ENCODE measurements at regions not wholly inside any gene's neighbourhood (a gene's known extent, or its start where the extent isn't known, plus 50 kb on each side); places are given as distances from the start of the nearest gene placed in this dataset.
"Not testable (repeated sequence)": the region's sequence is repeated elsewhere in the genome, so short reads cannot be mapped to it uniquely, and the experiment has no call there.

DNA sequence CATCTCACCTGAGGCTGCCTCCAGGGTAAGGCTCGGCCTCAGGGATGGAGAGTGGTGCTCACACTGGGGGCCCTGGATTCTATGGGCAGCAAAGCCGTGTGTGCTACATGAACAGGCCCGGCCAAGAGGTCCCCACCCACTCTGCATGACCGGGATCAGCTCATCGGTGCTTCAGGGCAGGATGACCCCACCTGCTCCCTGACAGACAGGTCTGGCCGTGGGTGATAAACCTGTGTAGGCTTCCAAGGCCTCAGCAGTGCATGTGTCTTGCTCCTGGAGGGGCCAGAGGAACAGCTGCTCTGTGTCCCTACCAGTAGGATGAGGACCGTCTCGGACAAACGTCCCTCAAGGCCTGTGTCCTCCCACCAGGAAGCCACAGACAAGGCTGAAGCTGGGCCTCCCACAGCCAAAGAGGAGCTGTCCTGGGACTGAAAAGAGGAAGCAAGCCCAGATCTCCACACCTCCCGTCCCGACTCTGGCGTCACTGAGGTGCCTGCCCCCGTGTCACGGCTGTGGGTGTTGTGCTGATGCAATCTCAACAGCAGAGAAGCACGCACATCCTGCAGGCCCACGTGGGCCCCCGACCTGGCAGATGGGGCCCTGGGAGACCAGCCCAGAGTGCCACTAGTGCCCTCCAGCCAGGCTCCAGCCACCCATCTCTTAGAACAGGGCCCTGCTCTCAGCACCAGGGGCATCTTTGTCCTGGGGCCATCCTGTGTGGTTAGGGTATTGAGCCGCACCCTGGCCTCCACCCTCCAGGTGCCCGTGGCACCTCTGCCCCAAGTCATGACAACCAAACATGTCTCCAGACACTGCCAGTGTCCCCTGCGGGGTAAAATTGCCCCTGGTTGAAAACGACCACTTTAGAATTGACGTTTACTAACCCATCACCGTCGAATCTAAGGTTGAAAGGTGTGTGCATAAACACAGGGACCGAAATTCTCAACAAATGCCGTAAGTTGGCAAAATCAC lies 5455.9 kb upstream of the TPTE start:
- DNase-seq (ENCODE audit: low read depth in 3 of 3, low spot score in 2 of 3), result not testable (repeated sequence)

DNA sequence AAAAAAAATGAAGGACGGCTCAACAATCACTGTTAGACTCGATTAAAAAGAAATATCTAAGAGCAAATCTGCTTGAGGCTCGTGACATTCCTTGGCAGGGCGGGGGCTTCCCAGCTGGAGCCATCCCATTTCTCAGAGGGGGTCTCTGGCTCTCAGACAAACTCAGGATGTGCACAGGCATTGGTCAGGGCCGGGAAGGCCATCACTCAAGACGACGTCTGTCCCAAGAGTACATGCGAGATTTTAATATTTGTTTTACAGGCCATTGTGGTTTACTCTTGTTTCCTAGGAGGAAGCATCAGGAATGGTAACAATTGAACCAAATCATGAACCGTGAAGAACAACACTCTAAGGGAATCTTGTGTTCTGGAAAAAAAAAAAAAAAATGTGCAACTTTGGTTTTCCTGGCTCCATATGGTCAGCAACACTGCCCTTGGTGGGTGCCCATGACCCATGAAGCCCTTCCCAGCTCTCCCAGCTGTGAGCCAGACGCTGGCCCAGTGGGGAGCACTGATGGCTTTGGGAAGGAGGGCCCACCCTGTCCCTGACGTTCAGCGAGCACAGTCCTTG lies 5454.6 kb upstream of the TPTE start:
- not testable (repeated sequence) for DNase-seq (ENCODE audit: low read depth in 3 of 3, low spot score in 2 of 3)

GRCh38 chr21:5067326-5068048 lies 5453.9 kb upstream of the TPTE start:
- not testable (repeated sequence) for DNase-seq (ENCODE audit: low read depth in 3 of 3, low spot score in 2 of 3)

- DNase-seq (ENCODE audit: low read depth in 3 of 3, low spot score in 2 of 3), result not testable (repeated sequence)
Measured at GRCh38 chr21:5068649-5069048, 5452.7 kb upstream of the TPTE start.

DNA sequence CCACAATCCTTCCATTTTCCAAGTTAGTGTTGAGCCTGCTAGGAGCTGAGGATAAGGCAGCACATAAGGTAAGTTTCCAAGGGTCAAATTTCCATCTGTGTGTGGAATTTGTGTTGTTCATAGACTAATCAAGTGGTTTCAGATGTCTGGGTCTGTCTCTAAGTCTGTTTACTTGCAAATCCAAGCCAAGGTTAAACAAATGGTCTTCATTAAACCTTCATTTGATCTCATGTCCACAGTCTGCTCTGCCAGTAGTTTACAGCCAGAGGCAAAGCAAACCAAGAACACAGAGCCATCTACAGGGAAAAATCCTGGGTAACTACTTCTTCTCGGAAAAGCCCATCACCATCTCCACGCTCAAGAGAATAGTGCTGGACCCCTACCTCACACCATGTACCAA lies 5450.2 kb upstream of the TPTE start:
- DNase-seq (ENCODE audit: low read depth in 3 of 3, low spot score in 2 of 3), result not testable (repeated sequence)

GRCh38 chr21:5076854-5077253 lies 5444.5 kb upstream of the TPTE start:
- DNase-seq (ENCODE audit: low read depth in 3 of 3, low spot score in 2 of 3), result not testable (repeated sequence)

GRCh38 chr21:5079361-5079760 lies 5442.0 kb upstream of the TPTE start:
- DNase-seq (ENCODE audit: low read depth in 3 of 3, low spot score in 2 of 3), result not testable (repeated sequence)

GRCh38 chr21:5080015-5080414 lies 5441.4 kb upstream of the TPTE start:
- DNase-seq (ENCODE audit: low read depth in 3 of 3, low spot score in 2 of 3), result not testable (repeated sequence)

- DNase-seq (ENCODE audit: low read depth in 3 of 3, low spot score in 2 of 3), result not testable (repeated sequence)
Measured at GRCh38 chr21:5084246-5084645, 5437.1 kb upstream of the TPTE start.

GRCh38 chr21:5085456-5085855 lies 5435.9 kb upstream of the TPTE start:
- DNase-seq (ENCODE audit: low read depth in 3 of 3, low spot score in 2 of 3), result not testable (repeated sequence)

- not testable (repeated sequence) for DNase-seq (ENCODE audit: low read depth in 3 of 3, low spot score in 2 of 3)
Measured at GRCh38 chr21:5086416-5086815, 5435.0 kb upstream of the TPTE start.

DNA sequence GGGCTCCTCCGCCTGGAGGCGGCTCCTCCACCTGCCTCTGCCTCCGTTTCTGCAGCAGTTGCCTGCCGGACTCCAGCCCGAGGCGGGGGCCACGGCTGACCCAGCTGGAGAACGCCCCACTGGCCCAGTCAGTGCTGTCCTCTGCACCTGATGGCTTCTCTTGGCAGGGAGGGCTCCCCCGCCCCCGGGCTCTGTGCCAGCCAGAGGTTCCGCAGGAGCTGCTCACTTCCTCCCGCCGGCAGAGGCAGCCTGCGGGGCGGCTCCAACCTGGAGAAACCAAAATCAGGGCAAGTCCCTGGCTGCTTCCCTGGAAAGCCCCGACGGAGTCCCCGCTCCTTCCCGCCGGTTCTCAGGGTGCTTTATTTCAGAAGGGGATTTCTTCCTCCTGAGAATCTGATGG lies 5432.6 kb upstream of the TPTE start:
- DNase-seq (ENCODE audit: low read depth in 3 of 3, low spot score in 2 of 3), result not testable (repeated sequence)

DNA sequence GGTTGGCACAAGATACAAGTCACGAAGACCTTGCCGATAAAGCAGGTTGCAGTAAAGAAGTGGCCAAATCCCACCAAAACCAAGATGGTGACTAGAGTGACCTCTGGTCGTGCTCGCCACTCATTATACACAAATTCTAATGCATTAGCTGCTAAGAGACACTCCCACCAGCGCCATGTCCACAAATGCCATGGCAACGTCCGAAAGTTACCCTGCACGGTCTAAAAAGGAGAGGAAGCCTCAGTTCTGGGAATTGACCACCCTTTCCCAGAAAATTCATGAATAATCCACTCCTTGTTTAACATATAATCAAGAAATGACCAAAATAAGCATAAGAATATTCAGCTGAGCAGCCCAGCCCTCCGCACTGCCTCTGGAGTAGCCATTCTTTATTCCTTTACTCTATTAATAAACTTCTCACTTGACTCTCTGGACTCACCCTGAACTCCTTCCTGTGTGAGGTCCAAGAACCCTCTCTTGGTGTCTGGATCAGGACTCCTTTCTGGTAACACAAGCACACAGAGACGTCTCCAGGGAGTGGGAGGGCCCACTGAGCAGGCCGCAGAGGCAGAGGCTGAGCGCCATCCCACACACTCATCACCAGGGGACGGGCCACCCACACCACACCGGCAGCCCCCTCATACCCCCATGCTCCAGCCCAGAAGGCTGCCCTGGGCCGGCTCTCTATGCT lies 5431.8 kb upstream of the TPTE start:
- not testable (repeated sequence) for DNase-seq (ENCODE audit: low read depth in 3 of 3, low spot score in 2 of 3)

GRCh38 chr21:5090132-5091079 lies 5431.0 kb upstream of the TPTE start:
- not testable (repeated sequence) for DNase-seq (ENCODE audit: low read depth in 3 of 3, low spot score in 2 of 3)

DNA sequence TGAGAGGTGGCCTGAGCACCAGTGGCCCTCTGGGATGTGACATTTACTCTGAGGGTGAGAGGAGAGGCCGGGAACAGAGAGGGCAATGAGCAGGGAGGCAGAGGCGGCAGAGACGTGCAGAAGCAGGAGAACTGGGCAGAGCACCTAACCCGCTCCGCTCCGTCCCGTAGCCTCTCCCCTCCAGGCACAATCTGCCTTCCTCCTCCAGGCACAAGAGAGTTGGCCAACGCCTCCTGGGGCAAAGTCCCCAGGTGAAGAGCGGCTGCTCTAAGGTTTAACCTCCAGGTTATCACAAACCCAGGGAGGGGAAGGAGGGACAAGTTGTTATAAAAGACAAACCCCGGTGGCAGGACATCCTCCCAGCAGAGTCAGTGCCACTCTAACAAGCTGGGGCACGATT lies 5430.1 kb upstream of the TPTE start:
- not testable (repeated sequence) for DNase-seq (ENCODE audit: low read depth in 3 of 3, low spot score in 2 of 3)

DNA sequence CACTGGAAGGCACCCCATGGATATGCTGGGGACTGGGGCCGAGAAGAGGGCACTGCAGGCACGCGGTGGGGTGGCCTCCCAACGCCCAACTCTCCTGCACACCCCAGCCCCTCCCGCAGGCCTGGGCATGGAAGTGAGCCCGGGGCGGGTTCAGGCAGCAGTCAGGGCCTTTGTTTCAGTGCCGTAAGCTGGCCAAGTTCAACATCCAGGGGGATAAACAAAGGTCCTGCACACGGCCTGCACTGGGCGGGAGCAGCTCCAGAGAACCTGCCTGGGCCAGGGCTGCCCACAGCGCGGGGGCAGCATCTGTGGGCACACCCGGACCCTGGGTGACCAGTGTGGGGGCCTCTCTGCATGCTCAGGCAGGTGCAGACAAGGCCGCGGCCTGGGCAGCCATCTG lies 5425.8 kb upstream of the TPTE start:
- not testable (repeated sequence) for DNase-seq (ENCODE audit: low read depth in 3 of 3, low spot score in 2 of 3)

DNA sequence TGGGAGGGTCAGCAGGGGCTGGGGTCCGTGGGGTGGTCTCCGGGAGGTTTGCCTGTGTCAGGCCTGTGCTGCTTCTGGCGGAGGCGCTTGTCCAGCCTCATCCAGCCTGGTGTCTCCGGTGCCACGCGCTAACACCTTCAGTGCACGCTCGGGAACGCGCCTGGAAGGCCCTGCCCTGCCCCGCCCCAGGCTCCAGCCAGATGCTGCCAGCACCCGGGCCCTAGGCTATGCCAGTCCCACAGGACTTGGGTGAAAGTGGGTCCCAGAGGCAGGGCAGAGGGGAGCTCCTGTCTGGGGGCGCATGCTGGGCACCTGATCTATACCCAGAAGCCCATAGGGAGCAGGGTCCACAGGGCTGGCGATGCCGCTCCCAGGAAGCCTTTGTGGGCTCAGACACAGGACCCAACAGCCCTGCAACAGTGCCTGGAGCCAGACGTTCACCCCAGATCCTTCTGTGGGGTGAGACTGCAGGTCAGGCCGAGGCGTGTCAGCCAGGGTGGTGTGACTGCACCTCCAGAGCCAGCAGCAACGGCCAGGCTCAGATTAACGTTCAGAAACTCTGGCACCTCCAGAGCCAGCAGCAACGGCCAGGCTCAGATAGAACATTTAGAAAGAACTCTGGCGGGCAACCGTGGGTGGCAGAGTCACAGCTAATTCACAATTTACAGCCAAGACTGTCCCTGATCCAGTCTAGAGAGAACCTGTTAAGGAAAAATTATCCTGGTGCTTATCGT lies 5423.2 kb upstream of the TPTE start:
- DNase-seq (ENCODE audit: low read depth in 3 of 3, low spot score in 2 of 3), result not testable (repeated sequence)

GRCh38 chr21:5100604-5101174 lies 5420.7 kb upstream of the TPTE start:
- not testable (repeated sequence) for DNase-seq (ENCODE audit: low read depth in 3 of 3, low spot score in 2 of 3)

Data from right renal cortex interstitium (tissue), 3 donors.